Right lobe of liver (tissue), 6 donors: ENCODE measurements at regions not wholly inside any gene's neighbourhood (a gene's known extent, or its start where the extent isn't known, plus 50 kb on each side); places are given as distances from the start of the nearest gene placed in this dataset.
A peak's percentile ranks its signal among the peaks of the same experiment; 100 is the strongest.

Experiments used
- ATAC-seq, 4 donors: fragments of 200-7000 bp; cut with Tn5 transposase; one replicate each; pipeline ENCODE4 v1.9.1; 2020; ENCODE audit warnings: mild to moderate bottlenecking in 4 of 4, moderate library complexity in 4 of 4
- DNase-seq, 3 donors: peaks; one replicate each; pipeline ENCODE4 v3.0.0-alpha.2; 2020
- H3K27ac ChIP-seq, 3 donors: fragments of 200-600 bp; one replicate each; pipeline ENCODE4 v1.8.0; 2022
- H3K27me3 ChIP-seq, 2 donors: fragments of 200-600 bp; one replicate each; pipeline ENCODE4 v1.8.0; 2022
- H3K36me3 ChIP-seq, 4 donors: fragments of 200-600 bp; sonication (generic) in 1 of 4; one replicate each; pipeline versions ENCODE4 v1.5.1 to v1.8.0; 2017 to 2022; ENCODE audit warnings: control low read depth in 1 of 4
- H3K4me1 ChIP-seq, 4 donors: fragments of 200-600 bp; sonication (generic) in 1 of 4; one replicate each; pipeline versions ENCODE4 v1.5.1 to v1.8.0; 2017 to 2022; ENCODE audit warnings: control low read depth in 1 of 4
- H3K4me3 ChIP-seq, 3 donors: fragments of 200-600 bp; one replicate each; pipeline ENCODE4 v1.8.0; 2022
- H3K9me3 ChIP-seq, 4 donors: fragments of 200-600 bp; sonication (generic) in 1 of 4; one replicate each; pipeline versions ENCODE4 v1.5.1 to v1.8.0; 2017 to 2022; ENCODE audit warnings: control low read depth in 1 of 4
- POLR2A ChIP-seq: fragments of 450-650 bp; IDR thresholded peaks from one replicate; pipeline ENCODE4 v1.6.1; 2017; ENCODE audit warnings: antibody characterized with exemption, mild to moderate bottlenecking
- WGBS: methylation state at CpG from one replicate; pipeline ENCODE4 v1.1.6; 2018; ENCODE audit warnings: low coverage, low lambda C conversion rate; ENCODE audit not compliant: insufficient coverage; ENCODE audit errors: missing lambda C conversion rate; 5-methylcytosine and 5-hydroxymethylcytosine counted together
- intact Hi-C, 2 donors: fragments of 100-400 bp; cut with DNase I; formaldehyde crosslinking; loops; one replicate each; pipeline versions ENCODE4 v1.11.2 to v1.14.1; 2022
- TF ChIP-seq, protein P1 (sequence below), 4 donors: fragments of 200-600 bp in 3 of 4; fragments of 450-650 bp in 1 of 4; IDR thresholded peaks; one replicate each; pipeline versions ENCODE4 v1.5.1 to v1.8.0; 2016 to 2022; ENCODE audit warnings: antibody characterized with exemption in 4 of 4, mild to moderate bottlenecking in 2 of 4
- donor health status: DM: no; HTN: yes; CAD: no.
- donor health status: DM: no; HTN: no; CAD: no.
- donor health status: DM: no; HTN: no; CAD: no.
- donor health status: DM: no; HTN: yes; CAD: no.
- donor health status: DM: no; HTN: yes; CAD: no.

DNA sequence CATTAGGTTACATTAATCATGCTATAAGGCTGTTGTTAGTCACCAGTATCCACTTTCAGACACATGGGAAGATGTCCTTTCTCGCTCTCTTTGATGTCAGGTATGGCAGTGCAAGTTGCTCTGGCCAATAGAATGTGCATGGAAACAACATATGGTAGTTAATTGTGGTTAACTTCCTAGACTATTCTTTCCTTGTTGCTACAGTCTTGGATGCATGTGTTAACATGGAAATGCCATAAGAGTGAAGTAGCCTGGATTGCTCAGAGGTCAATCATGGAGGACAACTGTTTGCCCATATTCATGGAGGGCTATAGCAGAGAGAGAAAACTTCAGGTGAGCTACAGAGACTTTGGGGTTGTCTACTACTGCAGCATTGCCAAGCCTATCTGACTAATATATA lies 245.8 kb upstream of the GAS1 start:
- no peak overlapping the region for H3K4me3 ChIP-seq
- H3K4me1 ChIP-seq = no peaks in the 10 kb centered on the region
- intact Hi-C loops = no loop called here
- no peaks in the 10 kb centered on the region for H3K9me3 ChIP-seq
- no peak for DNase-seq
- ATAC-seq = no peak
- no peaks in the 10 kb centered on the region for H3K36me3 ChIP-seq
- TF ChIP-seq POLR2A = no peak
- TF ChIP-seq, protein P1, sequence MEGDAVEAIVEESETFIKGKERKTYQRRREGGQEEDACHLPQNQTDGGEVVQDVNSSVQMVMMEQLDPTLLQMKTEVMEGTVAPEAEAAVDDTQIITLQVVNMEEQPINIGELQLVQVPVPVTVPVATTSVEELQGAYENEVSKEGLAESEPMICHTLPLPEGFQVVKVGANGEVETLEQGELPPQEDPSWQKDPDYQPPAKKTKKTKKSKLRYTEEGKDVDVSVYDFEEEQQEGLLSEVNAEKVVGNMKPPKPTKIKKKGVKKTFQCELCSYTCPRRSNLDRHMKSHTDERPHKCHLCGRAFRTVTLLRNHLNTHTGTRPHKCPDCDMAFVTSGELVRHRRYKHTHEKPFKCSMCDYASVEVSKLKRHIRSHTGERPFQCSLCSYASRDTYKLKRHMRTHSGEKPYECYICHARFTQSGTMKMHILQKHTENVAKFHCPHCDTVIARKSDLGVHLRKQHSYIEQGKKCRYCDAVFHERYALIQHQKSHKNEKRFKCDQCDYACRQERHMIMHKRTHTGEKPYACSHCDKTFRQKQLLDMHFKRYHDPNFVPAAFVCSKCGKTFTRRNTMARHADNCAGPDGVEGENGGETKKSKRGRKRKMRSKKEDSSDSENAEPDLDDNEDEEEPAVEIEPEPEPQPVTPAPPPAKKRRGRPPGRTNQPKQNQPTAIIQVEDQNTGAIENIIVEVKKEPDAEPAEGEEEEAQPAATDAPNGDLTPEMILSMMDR (IDR thresholded peaks at IDR 0.05) = no peak
- H3K27me3 ChIP-seq = no peaks in the 10 kb centered on the region
- WGBS = 80% methylated on average over 1 of the region's 1 CpG
- H3K27ac ChIP-seq = no peak overlapping the region

DNA sequence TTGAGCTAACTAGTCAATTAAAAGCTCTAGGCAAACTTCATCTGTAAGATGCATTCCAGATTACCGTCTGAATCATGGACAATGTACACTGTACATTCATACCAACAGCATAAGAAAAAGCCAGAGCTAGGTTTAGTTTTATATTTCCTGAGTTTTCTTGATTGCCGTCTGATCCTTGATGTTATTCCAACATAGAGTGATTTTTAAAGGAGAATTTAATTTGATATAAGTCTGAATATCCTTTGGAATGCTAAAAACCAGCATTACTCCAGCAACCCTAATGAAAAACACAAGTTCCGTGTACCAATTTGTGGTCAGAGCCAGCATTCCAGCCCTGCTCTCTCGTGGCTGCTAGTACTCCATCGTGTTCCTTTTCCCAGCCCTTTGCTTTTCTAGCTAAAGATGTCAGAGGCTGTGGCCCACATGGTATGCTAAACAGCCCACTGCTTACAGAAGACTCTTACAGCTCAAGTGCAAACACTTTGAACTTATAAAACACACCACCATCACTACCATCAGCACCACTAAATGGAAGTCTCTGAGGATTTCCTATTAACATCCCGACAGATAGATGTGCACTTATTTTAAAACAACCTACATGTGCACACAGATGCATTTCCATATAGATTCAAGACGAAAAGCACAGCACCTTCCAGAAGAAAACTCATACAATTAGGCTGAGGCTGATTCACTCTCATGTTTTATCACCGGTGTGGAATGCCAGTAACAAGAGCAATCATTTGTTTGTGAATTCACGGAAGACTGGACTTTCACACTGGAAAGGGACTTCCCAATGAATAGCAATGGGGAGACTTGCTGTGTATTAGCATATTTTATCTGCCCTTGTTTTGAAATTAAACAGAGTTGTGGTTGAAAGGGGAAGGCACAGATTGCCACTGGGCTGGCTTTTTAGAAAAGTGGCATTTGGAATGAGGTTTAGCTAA lies 246.9 kb upstream of the GAS1 start:
- Histone ChIP-seq H3K27ac (no peak overlapping the region), H3K4me1 (no peaks in the 10 kb centered on the region), H3K9me3 (no peaks in the 10 kb centered on the region), H3K27me3 (no peaks in the 10 kb centered on the region), H3K4me3 (no peak overlapping the region), H3K36me3 (no peaks in the 10 kb centered on the region)
- TF ChIP-seq POLR2A = no peak
- TF ChIP-seq, protein P1 (IDR thresholded peaks at IDR 0.05) = no peak
- intact Hi-C loops = no loop called here
- DNase-seq = no peak
- ATAC-seq = peak in 1 of 4 donors; percentile 90
- WGBS = 50% methylated on average over 9 of the region's 9 CpGs

GRCh38 chr9:87195306-87195705 lies 248.0 kb upstream of the GAS1 start:
- no peak overlapping the region for H3K27ac ChIP-seq
- H3K36me3 ChIP-seq = no peaks in the 10 kb centered on the region
- TF ChIP-seq, protein P1 (IDR thresholded peaks at IDR 0.05) = no peak
- TF ChIP-seq POLR2A = no peak
- DNase-seq = no peak
- no peaks in the 10 kb centered on the region for H3K27me3 ChIP-seq
- intact Hi-C loops = no loop called here
- H3K9me3 ChIP-seq = no peaks in the 10 kb centered on the region
- no peak overlapping the region for H3K4me3 ChIP-seq
- H3K4me1 ChIP-seq = no peaks in the 10 kb centered on the region
- no peak for ATAC-seq

DNA sequence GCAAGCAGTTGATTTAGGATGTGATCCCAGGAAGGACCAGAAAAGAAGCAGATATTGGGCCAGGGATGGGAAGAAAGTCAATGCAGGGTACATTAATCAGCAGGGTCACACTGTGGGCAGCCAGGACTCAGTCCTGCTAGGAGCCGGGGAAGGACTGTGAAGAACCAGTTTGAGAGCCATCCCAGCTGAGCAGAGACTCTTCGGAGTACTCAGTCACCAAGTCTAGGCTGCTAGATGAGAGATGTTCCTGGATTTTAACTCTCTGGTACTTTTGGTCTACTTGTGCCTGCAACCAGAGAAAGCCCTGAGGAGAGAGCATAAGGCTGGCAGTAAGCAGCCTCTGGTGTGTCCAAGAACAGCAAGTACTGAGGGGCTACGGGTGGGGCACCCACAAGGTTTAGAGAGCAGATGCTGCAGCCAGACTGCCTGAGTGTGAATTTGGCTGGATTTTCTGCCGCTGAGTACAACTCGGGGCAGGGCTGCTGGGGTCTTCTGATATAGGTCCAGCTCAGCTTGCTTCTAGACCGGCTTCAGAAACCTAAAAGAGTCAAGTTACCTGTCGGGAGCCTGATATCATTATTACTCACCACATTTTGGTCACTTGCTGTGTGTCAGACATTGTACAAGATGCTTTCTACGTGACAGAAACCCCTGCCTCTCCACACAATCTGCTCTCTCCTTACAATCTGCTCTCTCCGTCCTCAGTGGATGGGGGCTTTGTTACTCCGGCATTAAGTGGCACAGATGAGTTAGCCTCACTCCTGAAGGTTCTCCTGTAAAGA lies 250.2 kb upstream of the GAS1 start:
- Histone ChIP-seq H3K9me3 (no peaks in the 10 kb centered on the region), H3K4me3 (no peak overlapping the region), H3K4me1 (no peaks in the 10 kb centered on the region), H3K36me3 (no peaks in the 10 kb centered on the region), H3K27me3 (no peaks in the 10 kb centered on the region), H3K27ac (no peak overlapping the region)
- WGBS = 49% methylated on average over 5 of the region's 10 CpGs
- TF ChIP-seq POLR2A = no peak
- TF ChIP-seq, protein P1 (IDR thresholded peaks at IDR 0.05) = no peak
- no peak for ATAC-seq
- no peak for DNase-seq
- intact Hi-C loops = no loop called here
